Fibroblast of villous mesenchyme (primary cell): ENCODE measurements at regions not wholly inside any gene's neighbourhood (a gene's known extent, or its start where the extent isn't known, plus 50 kb on each side); places are given as distances from the start of the nearest gene placed in this dataset.
"Not testable (repeated sequence)": the region's sequence is repeated elsewhere in the genome, so short reads cannot be mapped to it uniquely, and the experiment has no call there.

Experiments used
- DNase-seq: peaks from one replicate; pipeline ENCODE4 v3.0.0-alpha.2; 2010; ENCODE audit warnings: low read depth
- H3K4me3 ChIP-seq: 2 replicates; pipeline ENCODE4 v1.5.1; 2011; ENCODE audit warnings: low read depth, mild to moderate bottlenecking, low read length
- TF ChIP-seq, protein P1 (sequence below): IDR thresholded peaks from 2 replicates; pipeline ENCODE4 v1.5.1; 2012; ENCODE audit warnings: low read depth, mild to moderate bottlenecking, low read length; ENCODE audit not compliant: insufficient read depth

DNA sequence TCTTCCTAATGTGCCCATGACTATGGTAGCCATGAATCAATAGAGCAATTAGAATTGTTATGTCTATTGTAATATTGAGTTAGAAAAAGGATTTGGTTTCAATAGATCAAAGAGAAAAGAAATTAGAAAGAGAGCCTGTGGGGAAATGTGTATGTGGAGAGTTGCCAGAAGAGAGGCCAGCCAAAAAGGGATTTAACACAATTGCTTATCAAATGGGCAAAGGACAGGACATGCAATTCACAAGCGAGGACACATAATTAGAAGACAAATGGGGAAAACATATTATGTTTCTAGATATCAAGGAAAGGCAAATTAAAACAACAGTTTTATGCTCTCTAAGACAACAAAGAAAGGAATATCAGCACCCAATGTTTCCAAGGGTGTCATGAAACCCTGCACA, 403.2 kb upstream of the KLHL29 start:
- TF ChIP-seq, protein P1, sequence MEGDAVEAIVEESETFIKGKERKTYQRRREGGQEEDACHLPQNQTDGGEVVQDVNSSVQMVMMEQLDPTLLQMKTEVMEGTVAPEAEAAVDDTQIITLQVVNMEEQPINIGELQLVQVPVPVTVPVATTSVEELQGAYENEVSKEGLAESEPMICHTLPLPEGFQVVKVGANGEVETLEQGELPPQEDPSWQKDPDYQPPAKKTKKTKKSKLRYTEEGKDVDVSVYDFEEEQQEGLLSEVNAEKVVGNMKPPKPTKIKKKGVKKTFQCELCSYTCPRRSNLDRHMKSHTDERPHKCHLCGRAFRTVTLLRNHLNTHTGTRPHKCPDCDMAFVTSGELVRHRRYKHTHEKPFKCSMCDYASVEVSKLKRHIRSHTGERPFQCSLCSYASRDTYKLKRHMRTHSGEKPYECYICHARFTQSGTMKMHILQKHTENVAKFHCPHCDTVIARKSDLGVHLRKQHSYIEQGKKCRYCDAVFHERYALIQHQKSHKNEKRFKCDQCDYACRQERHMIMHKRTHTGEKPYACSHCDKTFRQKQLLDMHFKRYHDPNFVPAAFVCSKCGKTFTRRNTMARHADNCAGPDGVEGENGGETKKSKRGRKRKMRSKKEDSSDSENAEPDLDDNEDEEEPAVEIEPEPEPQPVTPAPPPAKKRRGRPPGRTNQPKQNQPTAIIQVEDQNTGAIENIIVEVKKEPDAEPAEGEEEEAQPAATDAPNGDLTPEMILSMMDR: no peak
- no peak for DNase-seq
- no peak overlapping the region for H3K4me3 ChIP-seq

DNA sequence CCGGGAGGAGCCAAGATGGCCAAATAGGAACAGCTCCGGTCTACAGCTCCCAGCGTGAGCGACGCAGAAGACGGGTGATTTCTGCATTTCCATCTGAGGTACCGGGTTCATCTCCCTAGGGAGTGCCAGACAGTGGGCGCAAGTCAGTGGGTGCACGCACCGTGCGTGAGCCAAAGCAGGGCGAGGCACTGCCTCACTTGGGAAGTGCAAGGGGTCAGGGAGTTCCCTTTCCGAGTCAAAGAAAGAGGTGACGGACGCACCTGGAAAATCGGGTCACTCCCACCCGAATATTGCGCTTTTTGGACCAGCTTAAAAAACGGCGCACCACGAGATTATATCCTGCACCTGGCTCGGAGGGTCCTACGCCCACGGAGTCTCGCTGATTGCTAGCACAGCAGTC, 400.8 kb upstream of the KLHL29 start:
- H3K4me3 ChIP-seq, DNase-seq: not testable (repeated sequence)

DNA sequence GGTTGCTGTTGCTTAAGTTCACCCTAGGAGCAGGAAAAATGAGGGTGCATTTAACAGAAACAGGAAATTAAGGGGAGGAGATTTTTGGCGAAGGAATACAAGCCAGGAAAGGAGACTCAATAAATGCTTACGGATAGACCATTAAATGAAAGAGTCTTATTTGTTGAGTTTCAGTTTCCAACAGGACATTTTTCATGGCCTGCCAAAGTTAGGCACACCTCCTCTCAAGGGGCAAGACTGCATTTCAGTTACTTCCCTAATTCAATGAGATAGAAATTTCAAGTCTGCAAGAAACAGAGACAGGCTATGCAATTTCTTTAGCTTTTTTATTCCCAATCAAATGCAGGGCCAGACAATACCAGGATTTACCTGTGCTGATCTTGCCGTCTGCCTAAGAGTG, 394.7 kb upstream of the KLHL29 start:
- TF ChIP-seq, protein P1: no peak
- DNase-seq: no peak

DNA sequence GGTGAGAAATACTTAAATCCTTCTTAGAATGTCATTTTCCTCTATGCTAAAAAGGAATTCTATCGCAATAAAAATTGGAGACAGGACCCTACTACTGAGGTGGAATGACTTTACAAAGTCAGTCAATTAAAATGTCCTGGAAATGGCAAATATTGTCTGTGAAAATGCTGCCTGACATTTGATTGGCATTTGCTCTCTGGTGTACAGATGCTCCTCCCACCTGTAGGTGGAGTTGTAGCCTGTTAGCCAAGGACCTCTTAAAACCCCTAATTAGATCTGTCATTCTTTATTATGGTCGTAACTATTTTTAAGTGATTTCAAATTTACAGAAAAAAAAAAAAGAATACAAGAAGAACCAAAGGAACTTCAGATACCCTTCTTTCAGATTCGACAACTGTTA, 393.1 kb upstream of the KLHL29 start:
- no peak overlapping the region for H3K4me3 ChIP-seq
- TF ChIP-seq, protein P1: no peak
- DNase-seq: no peak

More for the DNA sequence above, 394.7 kb upstream of the KLHL29 start:
- no peak overlapping the region for H3K4me3 ChIP-seq

DNA sequence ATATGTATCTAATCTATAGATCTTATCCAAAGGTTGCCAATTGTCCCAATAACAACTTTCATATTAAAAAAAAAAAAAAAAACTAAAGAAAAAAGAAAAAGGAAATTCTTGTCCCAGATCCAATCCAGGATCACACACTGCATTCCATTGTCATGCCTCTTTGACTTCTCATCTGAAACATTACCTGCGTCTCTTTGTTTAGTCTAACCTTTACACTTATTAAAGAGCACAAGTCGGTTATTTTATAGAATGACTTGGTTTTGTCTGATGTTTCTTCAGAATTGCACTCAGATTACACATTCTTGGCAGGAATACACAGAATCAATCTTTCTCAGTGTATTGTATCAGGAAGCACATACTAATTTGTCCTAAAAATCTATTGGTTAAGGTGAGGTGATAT, 392.5 kb upstream of the KLHL29 start:
- DNase-seq: no peak
- TF ChIP-seq, protein P1: no peak
- H3K4me3 ChIP-seq: no peak overlapping the region

DNA sequence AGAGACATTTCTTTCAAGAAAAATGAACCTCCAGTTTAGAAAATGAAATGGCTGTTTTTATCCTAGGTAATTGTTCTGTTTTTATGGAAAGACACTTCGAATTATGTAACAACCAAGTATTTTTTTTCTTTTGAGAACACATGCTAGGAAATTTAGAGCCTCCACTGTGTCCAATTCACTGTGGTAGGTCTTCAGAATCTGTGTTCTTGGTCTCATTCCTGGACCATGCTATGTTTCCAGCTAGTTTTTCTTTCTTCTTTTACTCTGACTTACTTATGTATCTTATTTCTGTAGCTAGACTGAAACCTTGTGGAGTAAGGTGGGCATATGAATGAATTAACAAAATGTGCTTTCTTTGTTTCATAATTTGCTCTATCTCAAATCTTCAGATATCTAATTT, 391.7 kb upstream of the KLHL29 start:
- TF ChIP-seq, protein P1: no peak
- H3K4me3 ChIP-seq: no peak overlapping the region
- no peak for DNase-seq

DNA sequence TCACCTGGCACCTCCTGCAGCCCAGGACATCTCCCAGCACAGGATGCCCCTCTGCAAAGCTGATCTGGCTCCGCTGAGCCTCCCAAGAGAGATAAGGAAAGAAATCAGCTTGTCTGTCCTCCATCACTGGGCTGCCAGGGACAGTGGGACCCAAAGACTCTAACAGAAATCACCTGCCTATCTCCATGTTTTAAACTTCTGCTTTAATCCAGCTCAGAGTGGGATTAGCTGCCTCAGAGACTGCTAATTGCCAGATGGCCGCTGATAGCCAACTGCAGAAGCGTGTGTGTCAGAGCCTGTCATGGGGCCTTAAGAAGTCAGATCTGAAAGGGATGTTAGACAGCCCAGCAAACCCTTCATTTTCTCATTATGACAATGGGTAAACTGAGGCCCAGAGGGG, 389.4 kb upstream of the KLHL29 start:
- no peak overlapping the region for H3K4me3 ChIP-seq
- DNase-seq: no peak
- TF ChIP-seq, protein P1: no peak
